SK-N-SH treated with all-trans-retinoic acid at 6 μM for 48 hours (cell line): ENCODE measurements at regions not wholly inside any gene's neighbourhood (a gene's known extent, or its start where the extent isn't known, plus 50 kb on each side); places are given as distances from the start of the nearest gene placed in this dataset.
"Not testable (repeated sequence)": the region's sequence is repeated elsewhere in the genome, so short reads cannot be mapped to it uniquely, and the experiment has no call there.

Experiments used
- CSDC2 ChIP-seq: fragments of 250-450 bp; sonication (Bioruptor Pico); IDR thresholded peaks from 2 replicates; pipeline ENCODE4 v1.5.0; 2020; ENCODE audit warnings: mild to moderate bottlenecking, moderate library complexity
- PATZ1 ChIP-seq: fragments of 250-450 bp; sonication (Bioruptor Pico); IDR thresholded peaks from 2 replicates; pipeline ENCODE4 v1.8.0; 2020; ENCODE audit warnings: mild to moderate bottlenecking, moderate library complexity, borderline replicate concordance
- RARB ChIP-seq: fragments of 250-450 bp; sonication (Bioruptor Pico); IDR thresholded peaks from 2 replicates; pipeline ENCODE4 v1.8.0; 2021; ENCODE audit warnings: mild to moderate bottlenecking, moderate library complexity
- ZFP3 ChIP-seq: fragments of 250-450 bp; sonication (Bioruptor Pico); IDR thresholded peaks from 2 replicates; pipeline ENCODE4 v1.5.0; 2020; ENCODE audit warnings: mild to moderate bottlenecking, moderate library complexity

- TF ChIP-seq PATZ1, RARB, ZFP3, CSDC2 (CRISPR knock-in tag): not testable (repeated sequence)
Measured at GRCh38 chr4:29788123-29788522, 932.0 kb upstream of the PCDH7 start.
